ENCODE measurements at regions not wholly inside any gene's neighbourhood (a gene's known extent, or its start where the extent isn't known, plus 50 kb on each side); places are given as distances from the start of the nearest gene placed in this dataset.
"Not testable (repeated sequence)": the region's sequence is repeated elsewhere in the genome, so short reads cannot be mapped to it uniquely, and the experiment has no call there.

DNA sequence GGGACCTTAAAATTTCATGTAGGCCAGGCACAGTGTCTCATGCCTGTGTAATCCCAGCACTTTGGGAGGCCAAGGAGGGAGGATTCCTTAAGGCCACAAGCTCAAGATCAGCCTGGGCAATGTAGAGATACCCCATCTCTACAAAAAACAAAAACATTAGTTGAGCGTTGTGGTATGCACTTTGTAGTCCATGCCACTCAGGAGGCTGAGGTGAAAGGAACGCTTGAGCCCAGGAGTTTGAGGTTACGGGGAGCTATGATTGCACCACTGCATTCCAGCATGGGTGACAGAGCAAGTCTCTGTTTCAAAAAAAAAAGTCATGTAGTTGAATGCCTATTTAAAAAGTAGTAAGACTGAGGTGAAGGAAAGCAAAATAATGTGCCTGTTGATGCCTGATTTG, 83.5 kb downstream of the TTC6 start:
- no peak for TF ChIP-seq CTCF (IDR thresholded peaks at IDR 0.05)
- intact Hi-C loops (cut with micrococcal nuclease): no loop called here
- Histone ChIP-seq H3K4me1 (ENCODE audit: control insufficient read depth in 1 of 2, insufficient read depth in 2 of 2, low read length in 2 of 2) (no peaks in the 10 kb centered on the region), H3K79me2 (ENCODE audit: insufficient read depth, low read length) (no peaks in the 10 kb centered on the region), H3K4me3 (replicated peaks in 1 of 3; ENCODE audit: low read depth in 2 of 3, low read length in 3 of 3) (no peak overlapping the region), H3K36me3 (replicated peaks in 1 of 2; ENCODE audit: control insufficient read depth in 1 of 2, insufficient read depth in 2 of 2, low read length in 2 of 2) (no peaks in the 10 kb centered on the region), H4K20me1 (ENCODE audit: insufficient read depth, low read length) (no peaks in the 10 kb centered on the region), H3K4me2 (replicated peaks; ENCODE audit: extremely low read depth, low read length, poor library complexity, severe bottlenecking) (no peak overlapping the region), H3K9ac (ENCODE audit: insufficient read depth, low read length, poor library complexity, severe bottlenecking) (no peak overlapping the region), H2AFZ (ENCODE audit: insufficient read depth, low read depth, low read length, poor library complexity, severe bottlenecking) (no peak overlapping the region), H3K27ac (ENCODE audit: low read depth in 1 of 2, low read length in 2 of 2) (no peak overlapping the region), H3K9me3 (replicated peaks in 1 of 2; ENCODE audit: control insufficient read depth in 1 of 2, insufficient read depth in 1 of 2, low read length in 2 of 2) (no peaks in the 10 kb centered on the region), H3K27me3 (ENCODE audit: control insufficient read depth in 2 of 2, insufficient read depth in 2 of 2, low read length in 2 of 2) (no peaks in the 10 kb centered on the region)
- Mint-ChIP-seq H3K27me3 (ENCODE audit: low read depth in 3 of 3) (no peaks in the 10 kb centered on the region), H3K27ac (peak overlapping the region in 1 of 7 donors; percentile 13), H3K4me1 (no peaks in the 10 kb centered on the region), H3K9me3 (peaks cover 0 to 12% (median 2%) of the 10 kb centered on the region in 7 donors), H3K4me3 (no peak overlapping the region), H3K36me3 (no peaks in the 10 kb centered on the region)
- 100% methylated on average over 2 of the region's 3 CpGs for WGBS (ENCODE audit: insufficient coverage)
- DNase-seq: no peak

GRCh38 chr14:37681486-37681885, 86.1 kb downstream of the TTC6 start:
- peaks cover 0 to 11% (median 2%) of the 10 kb centered on the region in 7 donors for H3K9me3 Mint-ChIP-seq
- H3K4me2 ChIP-seq (replicated peaks; ENCODE audit: extremely low read depth, low read length, poor library complexity, severe bottlenecking): no peak overlapping the region
- no peak overlapping the region for H3K27ac ChIP-seq (ENCODE audit: low read depth in 1 of 2, low read length in 2 of 2)
- H3K4me1 Mint-ChIP-seq: no peaks in the 10 kb centered on the region
- H3K36me3 ChIP-seq (replicated peaks in 1 of 2; ENCODE audit: control insufficient read depth in 1 of 2, insufficient read depth in 2 of 2, low read length in 2 of 2): no peaks in the 10 kb centered on the region
- H3K79me2 ChIP-seq (ENCODE audit: insufficient read depth, low read length): no peaks in the 10 kb centered on the region
- no peaks in the 10 kb centered on the region for H3K4me1 ChIP-seq (ENCODE audit: control insufficient read depth in 1 of 2, insufficient read depth in 2 of 2, low read length in 2 of 2)
- no peak overlapping the region for H3K9ac ChIP-seq (ENCODE audit: insufficient read depth, low read length, poor library complexity, severe bottlenecking)
- H3K27ac Mint-ChIP-seq: no peak overlapping the region
- intact Hi-C loops (cut with micrococcal nuclease): no loop called here
- H2AFZ ChIP-seq (ENCODE audit: insufficient read depth, low read depth, low read length, poor library complexity, severe bottlenecking): no peak overlapping the region
- no CpG with 5 or more reads among the region's 3 CpGs for WGBS (ENCODE audit: insufficient coverage)
- H3K27me3 ChIP-seq (ENCODE audit: control insufficient read depth in 2 of 2, insufficient read depth in 2 of 2, low read length in 2 of 2): no peaks in the 10 kb centered on the region
- no peaks in the 10 kb centered on the region for H4K20me1 ChIP-seq (ENCODE audit: insufficient read depth, low read length)
- DNase-seq: no peak
- no peak overlapping the region for H3K4me3 ChIP-seq (replicated peaks in 1 of 3; ENCODE audit: low read depth in 2 of 3, low read length in 3 of 3)
- no peaks in the 10 kb centered on the region for H3K9me3 ChIP-seq (replicated peaks in 1 of 2; ENCODE audit: control insufficient read depth in 1 of 2, insufficient read depth in 1 of 2, low read length in 2 of 2)
- no peak for TF ChIP-seq CTCF (IDR thresholded peaks at IDR 0.05)
- H3K36me3 Mint-ChIP-seq: no peaks in the 10 kb centered on the region
- no peaks in the 10 kb centered on the region for H3K27me3 Mint-ChIP-seq (ENCODE audit: low read depth in 3 of 3)
- H3K4me3 Mint-ChIP-seq: no peak overlapping the region

DNA sequence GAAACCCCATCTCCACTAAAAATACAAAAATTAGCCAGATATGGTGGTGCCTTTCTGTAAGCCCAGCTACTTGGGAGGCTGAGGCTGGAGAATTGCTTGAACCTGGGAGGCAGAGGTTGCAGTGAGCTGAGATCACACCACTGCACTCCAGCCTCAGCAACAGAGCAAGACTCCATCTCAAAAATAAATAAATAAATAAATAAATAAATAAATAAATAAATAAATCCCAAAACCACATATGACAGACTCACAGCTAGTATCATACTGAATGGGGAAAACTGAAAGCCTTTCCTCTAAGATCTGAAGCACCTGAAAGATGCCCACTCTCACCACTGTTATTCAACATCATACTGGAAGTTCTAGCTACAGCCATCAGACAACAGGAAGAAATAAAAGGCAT, 97.3 kb downstream of the TTC6 start:
- H3K4me1 ChIP-seq (ENCODE audit: control insufficient read depth in 1 of 2, insufficient read depth in 2 of 2, low read length in 2 of 2); H3K9ac ChIP-seq (ENCODE audit: insufficient read depth, low read length, poor library complexity, severe bottlenecking); H3K27ac ChIP-seq (ENCODE audit: low read depth in 1 of 2, low read length in 2 of 2); H2AFZ ChIP-seq (ENCODE audit: insufficient read depth, low read depth, low read length, poor library complexity, severe bottlenecking); H3K4me2 ChIP-seq (replicated peaks; ENCODE audit: extremely low read depth, low read length, poor library complexity, severe bottlenecking); H4K20me1 ChIP-seq (ENCODE audit: insufficient read depth, low read length); H3K4me3 ChIP-seq (replicated peaks in 1 of 3; ENCODE audit: low read depth in 2 of 3, low read length in 3 of 3); DNase-seq; intact Hi-C loops (cut with micrococcal nuclease); H3K27me3 ChIP-seq (ENCODE audit: control insufficient read depth in 2 of 2, insufficient read depth in 2 of 2, low read length in 2 of 2); H3K4me1 Mint-ChIP-seq; H3K4me3 Mint-ChIP-seq; H3K36me3 Mint-ChIP-seq; H3K36me3 ChIP-seq (replicated peaks in 1 of 2; ENCODE audit: control insufficient read depth in 1 of 2, insufficient read depth in 2 of 2, low read length in 2 of 2); H3K27me3 Mint-ChIP-seq (ENCODE audit: low read depth in 3 of 3); H3K27ac Mint-ChIP-seq; H3K79me2 ChIP-seq (ENCODE audit: insufficient read depth, low read length): not testable (repeated sequence)
- H3K9me3 ChIP-seq (replicated peaks in 1 of 2; ENCODE audit: control insufficient read depth in 1 of 2, insufficient read depth in 1 of 2, low read length in 2 of 2): peaks cover 8 to 13% of the 10 kb centered on the region in 2 donors
- H3K9me3 Mint-ChIP-seq: peaks cover 1 to 16% (median 7%) of the 10 kb centered on the region in 7 donors

DNA sequence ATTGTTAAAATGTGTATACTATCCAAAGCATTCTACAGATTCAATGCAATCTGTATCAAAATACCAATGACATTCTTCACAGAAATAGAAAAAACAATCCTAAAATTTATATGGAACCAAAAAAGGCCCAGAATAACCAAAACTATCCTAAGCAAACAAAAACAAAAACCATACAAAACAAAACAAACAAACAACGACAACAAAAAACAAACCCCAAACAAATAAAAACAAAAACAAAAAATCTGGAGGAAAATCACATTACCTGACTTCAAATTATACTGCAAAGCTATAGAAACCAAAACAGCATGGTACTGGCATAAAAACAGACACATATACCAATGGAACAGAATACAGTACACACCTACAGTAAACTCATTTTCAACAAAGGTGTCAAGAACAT, 98.0 kb downstream of the TTC6 start:
- H3K36me3 ChIP-seq (replicated peaks in 1 of 2; ENCODE audit: control insufficient read depth in 1 of 2, insufficient read depth in 2 of 2, low read length in 2 of 2); H3K27me3 Mint-ChIP-seq (ENCODE audit: low read depth in 3 of 3); H3K4me1 Mint-ChIP-seq; H3K27me3 ChIP-seq (ENCODE audit: control insufficient read depth in 2 of 2, insufficient read depth in 2 of 2, low read length in 2 of 2); H3K36me3 Mint-ChIP-seq; H2AFZ ChIP-seq (ENCODE audit: insufficient read depth, low read depth, low read length, poor library complexity, severe bottlenecking); H3K9me3 ChIP-seq (replicated peaks in 1 of 2; ENCODE audit: control insufficient read depth in 1 of 2, insufficient read depth in 1 of 2, low read length in 2 of 2); intact Hi-C loops (cut with micrococcal nuclease); H3K27ac ChIP-seq (ENCODE audit: low read depth in 1 of 2, low read length in 2 of 2); DNase-seq; H3K9ac ChIP-seq (ENCODE audit: insufficient read depth, low read length, poor library complexity, severe bottlenecking); H3K79me2 ChIP-seq (ENCODE audit: insufficient read depth, low read length); H3K4me2 ChIP-seq (replicated peaks; ENCODE audit: extremely low read depth, low read length, poor library complexity, severe bottlenecking); H3K4me3 Mint-ChIP-seq; H4K20me1 ChIP-seq (ENCODE audit: insufficient read depth, low read length); H3K4me1 ChIP-seq (ENCODE audit: control insufficient read depth in 1 of 2, insufficient read depth in 2 of 2, low read length in 2 of 2); H3K27ac Mint-ChIP-seq; H3K4me3 ChIP-seq (replicated peaks in 1 of 3; ENCODE audit: low read depth in 2 of 3, low read length in 3 of 3): not testable (repeated sequence)
- H3K9me3 Mint-ChIP-seq: peaks cover 0 to 16% (median 7%) of the 10 kb centered on the region in 7 donors
- WGBS (ENCODE audit: insufficient coverage): 78% methylated on average over 1 of the region's 1 CpG

Measured in CD14-positive monocyte (primary cell).